K562 (cell line): ENCODE measurements at regions not wholly inside any gene's neighbourhood (a gene's known extent, or its start where the extent isn't known, plus 50 kb on each side); places are given as distances from the start of the nearest gene placed in this dataset.

Source experiments
- CEBPG ChIP-seq, 3 experiments: fragments of 200-800 bp in 1 of 3; sonication (Bioruptor generic) in 1 of 3; sonication (generic) in 1 of 3; formaldehyde crosslinking in 1 of 3; IDR thresholded peaks in 2 of 3; conservative IDR thresholded peaks in 1 of 3; 2 replicates each; pipeline versions ENCODE4 v1.6.1 to v1.8.0; 2016 to 2022; ENCODE audit warnings: missing compliant biosample characterization in 2 of 3, missing genetic modification characterization in 2 of 3, mild to moderate bottlenecking in 1 of 3, missing genetic modification reagents in 1 of 3
- CHCHD3 ChIP-seq: fragments of 250-450 bp; sonication (Bioruptor Pico); IDR thresholded peaks from 2 replicates; pipeline ENCODE4 v2.1.2; 2022; ENCODE audit warnings: mild to moderate bottlenecking
- CREM ChIP-seq: IDR thresholded peaks from 2 replicates; pipeline ENCODE4 v1.6.1; 2014; ENCODE audit warnings: antibody characterized with exemption, low read depth
- DACH1 ChIP-seq: fragments of 450-650 bp; IDR thresholded peaks from 2 replicates; pipeline ENCODE4 v1.6.1; 2018; ENCODE audit not compliant: partially characterized antibody
- ETV1 ChIP-seq: fragments of 450-650 bp; conservative IDR thresholded peaks from 2 replicates; pipeline ENCODE4 v1.6.1; 2016; ENCODE audit warnings: missing genetic modification characterization, control low read depth, low read depth, missing compliant biosample characterization
- FOXK2 ChIP-seq, 2 experiments: fragments of 450-650 bp; IDR thresholded peaks in 1 of 2; conservative IDR thresholded peaks in 1 of 2; 2 replicates each; pipeline ENCODE4 v1.6.1; 2016; ENCODE audit warnings: low read depth in 2 of 2, mild to moderate bottlenecking in 1 of 2
- GATAD2B ChIP-seq: fragments of 450-650 bp; IDR thresholded peaks from 2 replicates; pipeline ENCODE4 v1.6.1; 2017; ENCODE audit warnings: mild to moderate bottlenecking, borderline replicate concordance
- HNRNPK ChIP-seq: fragments of 200-400 bp; formaldehyde crosslinking; IDR thresholded peaks from one replicate; pipeline ENCODE4 v1.6.1; 2018; ENCODE audit warnings: mild to moderate bottlenecking, low read depth, low read length; ENCODE audit not compliant: poor library complexity, severe bottlenecking
- L3MBTL2 ChIP-seq: fragments of 450-650 bp; IDR thresholded peaks from 2 replicates; pipeline ENCODE4 v1.6.1; 2016; ENCODE audit warnings: mild to moderate bottlenecking, moderate library complexity
- LEF1 ChIP-seq: fragments of 450-650 bp; IDR thresholded peaks from 2 replicates; pipeline ENCODE4 v1.6.1; 2016; ENCODE audit warnings: mild to moderate bottlenecking
- NBN ChIP-seq: fragments of 450-650 bp; IDR thresholded peaks from 2 replicates; pipeline ENCODE4 v1.6.1; 2016; ENCODE audit warnings: low read depth, mild to moderate bottlenecking
- NCOA2 ChIP-seq, 2 experiments: fragments of 450-650 bp; IDR thresholded peaks; 2 replicates each; pipeline ENCODE4 v1.6.1; 2018; ENCODE audit warnings: mild to moderate bottlenecking in 2 of 2, moderate library complexity in 1 of 2; ENCODE audit not compliant: partially characterized antibody in 2 of 2
- NFYB ChIP-seq: IDR thresholded peaks from 2 replicates; pipeline ENCODE4 v1.6.1; 2011; ENCODE audit warnings: mild to moderate bottlenecking, moderate library complexity; ENCODE audit not compliant: insufficient read length; ENCODE audit errors: extremely low read depth
- NR2C2 ChIP-seq, 2 experiments: fragments of 200-800 bp in 1 of 2; sonication (Bioruptor generic) in 1 of 2; sonication (generic) in 1 of 2; formaldehyde crosslinking in 1 of 2; IDR thresholded peaks; 2 replicates each; pipeline versions ENCODE4 v1.6.1 to v1.8.0; 2016 to 2022; ENCODE audit warnings: mild to moderate bottlenecking in 1 of 2, missing compliant biosample characterization in 1 of 2, missing genetic modification characterization in 1 of 2, missing genetic modification reagents in 1 of 2
- NRF1 ChIP-seq, 2 experiments: fragments of 450-650 bp; IDR thresholded peaks in 1 of 2; conservative IDR thresholded peaks in 1 of 2; 2 replicates each; pipeline ENCODE4 v1.6.1; 2014; ENCODE audit warnings: mild to moderate bottlenecking in 2 of 2
- RBM25 ChIP-seq: fragments of 200-400 bp; formaldehyde crosslinking; IDR thresholded peaks from 2 replicates; pipeline ENCODE4 v1.6.1; 2018; ENCODE audit warnings: low read length, low read depth, moderate library complexity; ENCODE audit not compliant: severe bottlenecking
- RCOR1 ChIP-seq, 2 experiments: IDR thresholded peaks; 2 replicates each; pipeline ENCODE4 v1.6.1; 2012; ENCODE audit warnings: low read depth in 2 of 2, low read length in 2 of 2, borderline replicate concordance in 1 of 2, improper control_type of control experiment in 1 of 2
- SMARCA5 ChIP-seq: fragments of 450-650 bp; IDR thresholded peaks from 2 replicates; pipeline ENCODE4 v1.6.1; 2016
- SMARCB1 ChIP-seq: IDR thresholded peaks from 2 replicates; pipeline ENCODE4 v1.6.1; 2011; ENCODE audit warnings: improper control_type of control experiment, low read depth; ENCODE audit not compliant: insufficient read length
- ZC3H8 ChIP-seq: fragments of 450-650 bp; IDR thresholded peaks from 2 replicates; pipeline ENCODE4 v1.6.1; 2017
- ZNF24 ChIP-seq: fragments of 450-650 bp; IDR thresholded peaks from 2 replicates; pipeline ENCODE4 v1.6.1; 2016
- ZNF347 ChIP-seq: fragments of 450-650 bp; formaldehyde crosslinking; IDR thresholded peaks from 2 replicates; pipeline ENCODE4 v1.4.0; 2020; ENCODE audit warnings: low read depth, mild to moderate bottlenecking, moderate library complexity
- TF ChIP-seq, protein P1 (sequence below): fragments of 450-650 bp; conservative IDR thresholded peaks from 2 replicates; pipeline ENCODE4 v1.6.1; 2016; ENCODE audit warnings: missing genetic modification characterization, low read depth, mild to moderate bottlenecking, missing compliant biosample characterization, moderate library complexity
- TF ChIP-seq, protein P2 (sequence below): fragments of 450-650 bp; IDR thresholded peaks from one replicate; pipeline ENCODE4 v1.6.1; 2018; ENCODE audit warnings: mild to moderate bottlenecking, moderate library complexity; ENCODE audit not compliant: partially characterized antibody
- TF ChIP-seq, protein P3 (sequence below): sonication (generic); formaldehyde crosslinking; IDR thresholded peaks from 2 replicates; pipeline ENCODE4 v1.8.0; 2022; ENCODE audit warnings: mild to moderate bottlenecking, missing genetic modification reagents

DNA sequence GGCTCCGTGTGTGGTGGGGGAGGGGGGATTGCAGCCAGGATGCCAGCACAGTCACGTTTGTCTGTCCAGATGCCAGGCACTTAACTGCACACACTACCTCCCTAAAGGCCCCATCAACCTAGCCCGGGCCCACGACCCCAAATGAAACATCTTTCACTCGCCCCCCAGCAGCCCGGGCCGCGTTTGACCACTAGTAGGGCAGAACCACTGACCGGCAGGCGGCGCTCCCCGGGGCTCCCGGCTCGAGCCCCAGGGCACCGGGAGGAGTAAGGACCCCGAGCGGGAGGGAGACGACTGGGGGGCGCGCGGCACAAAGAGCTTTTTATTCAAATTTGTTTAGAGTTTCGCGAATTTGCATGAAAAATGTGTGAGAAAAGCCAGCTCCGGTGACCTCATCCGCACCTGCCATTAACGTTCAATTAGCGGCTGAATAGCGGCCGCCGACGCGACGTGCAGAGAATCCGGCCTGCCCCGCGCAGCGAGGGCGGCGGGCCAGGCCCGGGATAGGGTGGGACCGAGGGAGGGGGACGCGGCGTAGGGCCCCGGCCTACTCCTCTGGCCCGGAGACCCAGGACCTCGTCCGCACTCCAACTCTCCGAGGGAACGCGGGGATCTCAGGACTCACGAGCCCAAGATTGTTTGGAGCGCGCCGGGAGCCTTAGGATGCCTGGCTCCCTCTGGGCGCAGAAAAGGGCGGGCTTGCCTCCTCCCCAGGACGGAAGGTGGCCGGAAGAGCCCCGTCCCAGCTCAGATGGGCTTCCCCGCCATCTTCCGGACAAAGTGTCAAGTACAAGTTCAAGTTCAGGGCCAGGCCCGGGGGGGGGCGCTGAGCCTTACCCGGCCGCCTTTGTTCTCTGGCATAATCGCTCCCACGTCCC lies 64.9 kb upstream of the POLG start (continued):
- 0 out of 4 replicates have a peak, but pooled peaks of 1 of the 2 experiments have one; percentile 10 for TF ChIP-seq RCOR1 (IDR thresholded peaks at IDR 0.05; ENCODE audit: borderline replicate concordance in 1 of 2, low read depth in 2 of 2, low read length in 2 of 2)
- no peak for TF ChIP-seq ZNF347
- TF ChIP-seq, protein P1, sequence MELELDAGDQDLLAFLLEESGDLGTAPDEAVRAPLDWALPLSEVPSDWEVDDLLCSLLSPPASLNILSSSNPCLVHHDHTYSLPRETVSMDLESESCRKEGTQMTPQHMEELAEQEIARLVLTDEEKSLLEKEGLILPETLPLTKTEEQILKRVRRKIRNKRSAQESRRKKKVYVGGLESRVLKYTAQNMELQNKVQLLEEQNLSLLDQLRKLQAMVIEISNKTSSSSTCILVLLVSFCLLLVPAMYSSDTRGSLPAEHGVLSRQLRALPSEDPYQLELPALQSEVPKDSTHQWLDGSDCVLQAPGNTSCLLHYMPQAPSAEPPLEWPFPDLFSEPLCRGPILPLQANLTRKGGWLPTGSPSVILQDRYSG: no peak
- no peak for TF ChIP-seq CREM
- no peak for TF ChIP-seq NBN
- TF ChIP-seq SMARCA5: no peak
- no peak for TF ChIP-seq CHCHD3 (CRISPR knock-in tag)
- TF ChIP-seq RBM25: no peak
- no peak for TF ChIP-seq NCOA2 (IDR thresholded peaks at IDR 0.05; ENCODE audit: partially characterized antibody in 2 of 2)
- TF ChIP-seq L3MBTL2: peak; percentile 60
- no peak for TF ChIP-seq CEBPG (CRISPR knock-in tag; IDR thresholded peaks at IDR 0.05)
- no peak for TF ChIP-seq CEBPG (tag; conservative IDR thresholded peaks at IDR 0.05 in 1 of 2, IDR thresholded peaks at IDR 0.05 in 1 of 2)
- TF ChIP-seq, protein P2, sequence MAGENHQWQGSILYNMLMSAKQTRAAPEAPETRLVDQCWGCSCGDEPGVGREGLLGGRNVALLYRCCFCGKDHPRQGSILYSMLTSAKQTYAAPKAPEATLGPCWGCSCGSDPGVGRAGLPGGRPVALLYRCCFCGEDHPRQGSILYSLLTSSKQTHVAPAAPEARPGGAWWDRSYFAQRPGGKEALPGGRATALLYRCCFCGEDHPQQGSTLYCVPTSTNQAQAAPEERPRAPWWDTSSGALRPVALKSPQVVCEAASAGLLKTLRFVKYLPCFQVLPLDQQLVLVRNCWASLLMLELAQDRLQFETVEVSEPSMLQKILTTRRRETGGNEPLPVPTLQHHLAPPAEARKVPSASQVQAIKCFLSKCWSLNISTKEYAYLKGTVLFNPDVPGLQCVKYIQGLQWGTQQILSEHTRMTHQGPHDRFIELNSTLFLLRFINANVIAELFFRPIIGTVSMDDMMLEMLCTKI: no peak
- no peak for TF ChIP-seq LEF1
- TF ChIP-seq, protein P3, sequence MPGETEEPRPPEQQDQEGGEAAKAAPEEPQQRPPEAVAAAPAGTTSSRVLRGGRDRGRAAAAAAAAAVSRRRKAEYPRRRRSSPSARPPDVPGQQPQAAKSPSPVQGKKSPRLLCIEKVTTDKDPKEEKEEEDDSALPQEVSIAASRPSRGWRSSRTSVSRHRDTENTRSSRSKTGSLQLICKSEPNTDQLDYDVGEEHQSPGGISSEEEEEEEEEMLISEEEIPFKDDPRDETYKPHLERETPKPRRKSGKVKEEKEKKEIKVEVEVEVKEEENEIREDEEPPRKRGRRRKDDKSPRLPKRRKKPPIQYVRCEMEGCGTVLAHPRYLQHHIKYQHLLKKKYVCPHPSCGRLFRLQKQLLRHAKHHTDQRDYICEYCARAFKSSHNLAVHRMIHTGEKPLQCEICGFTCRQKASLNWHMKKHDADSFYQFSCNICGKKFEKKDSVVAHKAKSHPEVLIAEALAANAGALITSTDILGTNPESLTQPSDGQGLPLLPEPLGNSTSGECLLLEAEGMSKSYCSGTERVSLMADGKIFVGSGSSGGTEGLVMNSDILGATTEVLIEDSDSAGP (CRISPR knock-in tag): no peak
- no peak for TF ChIP-seq NR2C2 (CRISPR knock-in tag; IDR thresholded peaks at IDR 0.05)
- no peak for TF ChIP-seq NR2C2 (tag; IDR thresholded peaks at IDR 0.05)
- TF ChIP-seq ETV1 (tag): peak; percentile 71
- peak; percentile 29 for TF ChIP-seq DACH1
- TF ChIP-seq FOXK2 (conservative IDR thresholded peaks at IDR 0.05 in 1 of 2, IDR thresholded peaks at IDR 0.05 in 1 of 2; ENCODE audit: low read depth in 2 of 2): no peak
- no peak for TF ChIP-seq ZC3H8
- TF ChIP-seq HNRNPK: no peak
- TF ChIP-seq GATAD2B: no peak
- peak; percentile 81 to 83 for TF ChIP-seq NRF1 (conservative IDR thresholded peaks at IDR 0.05 in 1 of 2, IDR thresholded peaks at IDR 0.05 in 1 of 2)
- no peak for TF ChIP-seq SMARCB1
- no peak for TF ChIP-seq NFYB
- no peak for TF ChIP-seq ZNF24
